Breast epithelium (tissue), 4 donors: ENCODE measurements at regions not wholly inside any gene's neighbourhood (a gene's known extent, or its start where the extent isn't known, plus 50 kb on each side); places are given as distances from the start of the nearest gene placed in this dataset.

Source experiments
- DNase-seq, 2 donors: peaks; one replicate each; pipeline ENCODE4 v3.0.0-alpha.2; 2019; ENCODE audit warnings: low spot score in 2 of 2
- H3K27ac ChIP-seq, 2 donors: fragments of 200-600 bp; sonication (generic) in 1 of 2; one replicate each; pipeline ENCODE4 v1.5.1; 2016 to 2019; ENCODE audit warnings: mild to moderate bottlenecking in 1 of 2
- H3K27me3 ChIP-seq, 2 donors: fragments of 200-600 bp; sonication (generic) in 1 of 2; one replicate each; pipeline versions ENCODE4 v1.5.1 to v1.6.0; 2017 to 2019; ENCODE audit warnings: control low read depth in 1 of 2, mild to moderate bottlenecking in 1 of 2
- H3K36me3 ChIP-seq: fragments of 200-600 bp; one replicate; pipeline ENCODE4 v1.5.1; 2019
- H3K4me1 ChIP-seq, 2 donors: fragments of 200-600 bp; sonication (generic); one replicate each; pipeline ENCODE4 v1.5.1; 2016 to 2019; ENCODE audit warnings: control low read depth in 1 of 2
- H3K4me3 ChIP-seq, 3 donors: fragments of 200-600 bp; sonication (generic); 1 replicate in 2 of 3; 2 replicates in 1 of 3; pipeline ENCODE4 v1.5.1; 2016 to 2019; ENCODE audit warnings: mild to moderate bottlenecking in 3 of 3, moderate library complexity in 2 of 3
- H3K9me3 ChIP-seq, 2 donors: fragments of 200-600 bp; sonication (generic) in 1 of 2; one replicate each; pipeline ENCODE4 v1.5.1; 2016 to 2019; ENCODE audit warnings: control low read depth in 1 of 2
- POLR2A ChIP-seq: fragments of 450-650 bp; IDR thresholded peaks from one replicate; pipeline ENCODE4 v1.6.1; 2016; ENCODE audit warnings: antibody characterized with exemption, mild to moderate bottlenecking, moderate library complexity
- POLR2AphosphoS5 ChIP-seq, 3 donors: sonication (generic); formaldehyde crosslinking; IDR thresholded peaks; one replicate each; pipeline ENCODE4 v1.6.1; 2017; ENCODE audit warnings: antibody characterized with exemption in 3 of 3
- intact Hi-C: fragments of 100-400 bp; cut with DNase I; formaldehyde crosslinking; loops from one replicate; pipeline ENCODE4 v1.15.1; 2023; ENCODE audit warnings: low total_unique reads
- TF ChIP-seq, protein P1 (sequence below), 3 donors: fragments of 450-650 bp; IDR thresholded peaks; one replicate each; pipeline ENCODE4 v1.5.1; 2016 to 2017; ENCODE audit warnings: antibody characterized with exemption in 3 of 3, mild to moderate bottlenecking in 3 of 3, moderate library complexity in 3 of 3

DNA sequence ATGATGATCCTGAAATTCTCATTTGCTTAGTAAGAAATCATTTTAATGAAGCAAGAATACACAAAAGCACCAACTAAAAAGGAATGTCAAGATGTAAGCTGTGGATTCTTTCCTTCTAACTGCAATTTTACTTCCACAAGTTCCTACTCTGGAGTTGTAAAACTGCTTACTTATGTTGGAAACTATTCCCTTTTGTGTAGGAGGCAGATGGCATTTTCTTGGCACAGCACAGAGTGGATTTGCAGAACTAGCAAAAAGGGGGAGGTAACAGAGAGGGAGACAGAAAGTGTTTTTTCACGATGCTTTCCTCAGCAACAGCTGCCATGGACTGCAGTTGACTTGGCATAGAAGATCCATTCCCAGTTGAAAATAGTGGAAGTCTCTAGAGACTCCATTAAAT is 1112.0 kb upstream of the RAG2 start:
- Histone ChIP-seq H3K9me3 (no peaks in the 10 kb centered on the region), H3K4me3 (no peak overlapping the region), H3K27ac (no peak overlapping the region), H3K36me3 (no peaks in the 10 kb centered on the region), H3K4me1 (no peaks in the 10 kb centered on the region), H3K27me3 (no peaks in the 10 kb centered on the region)
- DNase-seq: no peak
- intact Hi-C loops: no loop called here
- TF ChIP-seq, protein P1, sequence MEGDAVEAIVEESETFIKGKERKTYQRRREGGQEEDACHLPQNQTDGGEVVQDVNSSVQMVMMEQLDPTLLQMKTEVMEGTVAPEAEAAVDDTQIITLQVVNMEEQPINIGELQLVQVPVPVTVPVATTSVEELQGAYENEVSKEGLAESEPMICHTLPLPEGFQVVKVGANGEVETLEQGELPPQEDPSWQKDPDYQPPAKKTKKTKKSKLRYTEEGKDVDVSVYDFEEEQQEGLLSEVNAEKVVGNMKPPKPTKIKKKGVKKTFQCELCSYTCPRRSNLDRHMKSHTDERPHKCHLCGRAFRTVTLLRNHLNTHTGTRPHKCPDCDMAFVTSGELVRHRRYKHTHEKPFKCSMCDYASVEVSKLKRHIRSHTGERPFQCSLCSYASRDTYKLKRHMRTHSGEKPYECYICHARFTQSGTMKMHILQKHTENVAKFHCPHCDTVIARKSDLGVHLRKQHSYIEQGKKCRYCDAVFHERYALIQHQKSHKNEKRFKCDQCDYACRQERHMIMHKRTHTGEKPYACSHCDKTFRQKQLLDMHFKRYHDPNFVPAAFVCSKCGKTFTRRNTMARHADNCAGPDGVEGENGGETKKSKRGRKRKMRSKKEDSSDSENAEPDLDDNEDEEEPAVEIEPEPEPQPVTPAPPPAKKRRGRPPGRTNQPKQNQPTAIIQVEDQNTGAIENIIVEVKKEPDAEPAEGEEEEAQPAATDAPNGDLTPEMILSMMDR (IDR thresholded peaks at IDR 0.05): no peak
- TF ChIP-seq POLR2AphosphoS5 (IDR thresholded peaks at IDR 0.05) (no peak), POLR2A (no peak)

DNA sequence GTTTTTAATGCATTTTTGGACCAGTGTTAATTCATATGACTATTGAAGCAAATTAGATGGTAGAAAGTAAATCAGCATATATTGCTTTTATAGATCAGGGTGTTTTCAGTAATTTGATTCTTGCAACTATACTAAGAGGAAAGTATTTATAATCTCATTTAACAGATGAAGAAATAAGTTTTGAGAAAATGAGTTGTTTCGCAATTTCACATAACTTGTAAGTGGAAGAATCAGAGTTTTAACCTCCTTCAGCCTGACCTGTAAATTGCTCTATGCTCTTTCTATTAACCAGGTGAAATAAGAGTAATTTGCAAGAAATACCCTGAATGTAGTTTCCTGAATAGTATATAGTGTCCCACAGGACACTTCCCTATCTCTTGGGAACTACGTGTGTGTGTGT is 1106.8 kb upstream of the RAG2 start:
- DNase-seq: no peak
- intact Hi-C loops: no loop called here
- Histone ChIP-seq H3K27ac (no peak overlapping the region), H3K36me3 (no peaks in the 10 kb centered on the region), H3K4me1 (no peaks in the 10 kb centered on the region), H3K27me3 (no peaks in the 10 kb centered on the region), H3K9me3 (no peaks in the 10 kb centered on the region), H3K4me3 (no peak overlapping the region)
- TF ChIP-seq, protein P1 (IDR thresholded peaks at IDR 0.05): no peak
- TF ChIP-seq POLR2A (no peak), POLR2AphosphoS5 (IDR thresholded peaks at IDR 0.05) (no peak)

DNA sequence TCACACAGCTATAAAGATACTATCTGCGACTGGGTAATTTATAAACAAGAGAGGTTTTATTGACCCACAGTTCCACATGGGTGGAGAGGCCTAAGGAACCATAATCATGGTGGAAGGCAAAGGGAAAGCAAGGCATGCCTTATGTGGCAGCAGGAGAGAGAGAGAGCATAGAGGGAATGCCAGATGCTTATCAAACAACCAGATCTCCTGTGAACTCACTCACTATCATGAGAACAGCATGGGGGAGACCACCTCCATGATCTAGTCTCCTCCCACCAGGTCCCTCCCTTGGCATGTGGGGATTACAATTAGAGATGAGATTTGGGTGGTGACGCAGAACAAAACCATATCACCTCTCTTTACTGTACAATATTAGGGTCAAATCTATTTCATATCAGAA is 1101.6 kb upstream of the RAG2 start:
- H3K27me3 ChIP-seq: no peaks in the 10 kb centered on the region
- peaks cover 11 to 14% of the 10 kb centered on the region in 2 donors for H3K9me3 ChIP-seq
- TF ChIP-seq POLR2A (no peak), POLR2AphosphoS5 (IDR thresholded peaks at IDR 0.05) (no peak)
- TF ChIP-seq, protein P1 (IDR thresholded peaks at IDR 0.05): no peak
- no peak overlapping the region for H3K27ac ChIP-seq
- intact Hi-C loops: no loop called here
- no peak for DNase-seq
- no peak overlapping the region for H3K4me3 ChIP-seq
- no peaks in the 10 kb centered on the region for H3K36me3 ChIP-seq
- no peaks in the 10 kb centered on the region for H3K4me1 ChIP-seq

DNA sequence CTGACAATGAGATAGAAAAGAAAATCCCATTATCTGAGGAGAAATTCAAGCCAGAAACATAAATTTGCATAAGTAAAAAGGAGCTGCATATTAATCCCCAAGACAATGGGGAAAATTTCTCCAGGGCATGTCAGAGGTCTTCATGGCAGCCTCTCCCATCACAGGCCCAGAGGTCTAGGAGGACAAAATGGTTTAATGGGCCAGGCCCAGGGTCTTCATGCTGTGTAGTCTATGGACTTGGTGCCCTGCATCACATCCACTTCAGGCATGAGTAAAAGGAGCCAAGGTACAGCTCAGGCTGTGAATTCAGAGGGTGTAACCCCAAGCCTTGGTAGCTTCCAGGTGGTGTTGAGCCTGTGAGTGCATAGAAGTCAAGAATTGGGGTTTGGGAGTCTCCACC is 1097.2 kb upstream of the RAG2 start:
- Histone ChIP-seq H3K9me3 (peaks cover 13 to 14% of the 10 kb centered on the region in 2 donors), H3K27ac (no peak overlapping the region), H3K4me3 (no peak overlapping the region), H3K27me3 (no peaks in the 10 kb centered on the region), H3K36me3 (no peaks in the 10 kb centered on the region), H3K4me1 (no peaks in the 10 kb centered on the region)
- TF ChIP-seq, protein P1 (IDR thresholded peaks at IDR 0.05): no peak
- no peak for TF ChIP-seq POLR2A
- no peak for TF ChIP-seq POLR2AphosphoS5 (IDR thresholded peaks at IDR 0.05)
- DNase-seq: no peak
- intact Hi-C loops: no loop called here

DNA sequence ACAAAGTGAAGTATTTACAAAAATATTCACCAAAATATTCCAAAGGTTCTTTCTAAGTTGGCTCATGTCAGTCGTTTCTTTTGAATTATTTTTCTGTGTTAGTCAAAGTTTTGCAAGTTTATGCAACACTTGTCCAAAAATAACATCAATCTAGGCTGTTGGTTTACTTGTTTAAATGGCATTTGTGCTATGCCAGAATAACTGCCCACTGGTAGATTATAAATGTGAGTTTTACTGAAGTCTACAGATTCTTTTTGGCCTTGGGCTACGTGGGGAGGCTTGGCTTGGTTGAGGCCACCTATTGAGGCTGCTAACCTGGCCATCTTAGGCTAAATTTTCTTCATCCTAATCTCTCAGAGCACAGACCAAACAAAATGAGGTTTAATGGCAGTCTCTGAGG is 1091.9 kb upstream of the RAG2 start:
- no peak for DNase-seq
- no peaks in the 10 kb centered on the region for H3K36me3 ChIP-seq
- H3K27me3 ChIP-seq: no peaks in the 10 kb centered on the region
- no peak for TF ChIP-seq POLR2AphosphoS5 (IDR thresholded peaks at IDR 0.05)
- H3K27ac ChIP-seq: no peak overlapping the region
- H3K4me3 ChIP-seq: no peak overlapping the region
- peaks cover 3 to 5% of the 10 kb centered on the region in 2 donors for H3K9me3 ChIP-seq
- H3K4me1 ChIP-seq: no peaks in the 10 kb centered on the region
- intact Hi-C loops: no loop called here

DNA sequence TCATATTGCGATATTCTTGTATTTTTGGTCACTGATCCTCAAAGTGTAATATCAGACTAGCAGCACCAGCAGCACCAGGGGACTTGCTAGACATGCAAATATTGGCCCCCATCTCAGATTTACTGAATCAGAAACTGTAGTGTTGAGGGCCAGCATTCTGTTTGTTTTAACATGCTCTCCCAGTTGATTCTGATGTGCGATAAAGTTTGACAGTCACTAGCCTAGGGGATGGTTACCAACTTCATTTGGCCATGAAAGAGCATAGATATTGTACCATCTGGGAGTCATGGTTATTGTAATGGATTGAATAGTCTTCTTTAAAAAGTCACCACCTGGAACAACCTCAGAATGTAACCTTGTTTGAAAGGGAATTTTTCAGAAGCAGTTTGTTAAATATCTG is 1090.4 kb upstream of the RAG2 start:
- no peak for DNase-seq
- intact Hi-C loops: no loop called here
- H3K4me1 ChIP-seq: no peaks in the 10 kb centered on the region
- no peak overlapping the region for H3K4me3 ChIP-seq
- no peak for TF ChIP-seq POLR2AphosphoS5 (IDR thresholded peaks at IDR 0.05)
- no peaks in the 10 kb centered on the region for H3K36me3 ChIP-seq
- no peaks in the 10 kb centered on the region for H3K9me3 ChIP-seq
- H3K27ac ChIP-seq: no peak overlapping the region
- no peaks in the 10 kb centered on the region for H3K27me3 ChIP-seq
